ENCODE measurements at regions not wholly inside any gene's neighbourhood (a gene's known extent, or its start where the extent isn't known, plus 50 kb on each side); places are given as distances from the start of the nearest gene placed in this dataset.

DNA sequence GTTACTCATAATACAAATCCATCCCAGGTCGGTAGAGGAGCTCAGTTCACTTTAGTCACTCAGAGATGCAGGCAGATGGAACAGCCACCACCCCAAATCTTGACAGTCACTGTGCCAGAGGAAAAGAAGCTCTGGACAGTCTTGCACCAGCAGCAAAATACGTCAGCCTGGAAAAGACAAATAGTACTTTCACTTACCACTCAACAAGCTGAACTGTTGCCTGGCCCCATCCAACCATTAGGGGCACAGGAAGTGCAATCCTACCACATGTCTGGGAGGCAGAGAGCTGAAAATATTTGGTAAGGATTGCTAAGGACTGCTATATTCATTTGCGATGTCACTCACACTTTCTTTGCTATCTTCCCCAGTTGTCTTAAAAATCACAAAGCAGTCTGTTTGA, 239.1 kb upstream of the TOX3 start:
- Histone ChIP-seq H3K4me1 (ENCODE audit: insufficient read depth, low read length) (no peaks in the 10 kb centered on the region), H3K4me3 (ENCODE audit: low read length) (no peak overlapping the region), H3K9me3 (ENCODE audit: control insufficient read depth in 1 of 2, insufficient read depth in 1 of 2, low read length in 2 of 2) (no peaks in the 10 kb centered on the region), H3K27ac (ENCODE audit: low read depth in 1 of 2, low read length in 2 of 2) (no peak overlapping the region), H3K36me3 (ENCODE audit: insufficient read depth, low read length) (no peaks in the 10 kb centered on the region), H3K27me3 (ENCODE audit: control insufficient read depth in 1 of 2, insufficient read depth in 2 of 2, low read length in 2 of 2) (no peaks in the 10 kb centered on the region)
- intact Hi-C loops (cut with DNase I, micrococcal nuclease), result no loop called here
- no peak overlapping the region for H3K27ac Mint-ChIP-seq
- no peak for DNase-seq
- peaks cover 10% of the 10 kb centered on the region for H3K27me3 Mint-ChIP-seq
- no peak overlapping the region for H3K4me3 Mint-ChIP-seq
- no peak for ATAC-seq (ENCODE audit: poor library complexity)
- POLR2A ChIA-PET, result no interaction called here
- TF ChIP-seq, protein P1, sequence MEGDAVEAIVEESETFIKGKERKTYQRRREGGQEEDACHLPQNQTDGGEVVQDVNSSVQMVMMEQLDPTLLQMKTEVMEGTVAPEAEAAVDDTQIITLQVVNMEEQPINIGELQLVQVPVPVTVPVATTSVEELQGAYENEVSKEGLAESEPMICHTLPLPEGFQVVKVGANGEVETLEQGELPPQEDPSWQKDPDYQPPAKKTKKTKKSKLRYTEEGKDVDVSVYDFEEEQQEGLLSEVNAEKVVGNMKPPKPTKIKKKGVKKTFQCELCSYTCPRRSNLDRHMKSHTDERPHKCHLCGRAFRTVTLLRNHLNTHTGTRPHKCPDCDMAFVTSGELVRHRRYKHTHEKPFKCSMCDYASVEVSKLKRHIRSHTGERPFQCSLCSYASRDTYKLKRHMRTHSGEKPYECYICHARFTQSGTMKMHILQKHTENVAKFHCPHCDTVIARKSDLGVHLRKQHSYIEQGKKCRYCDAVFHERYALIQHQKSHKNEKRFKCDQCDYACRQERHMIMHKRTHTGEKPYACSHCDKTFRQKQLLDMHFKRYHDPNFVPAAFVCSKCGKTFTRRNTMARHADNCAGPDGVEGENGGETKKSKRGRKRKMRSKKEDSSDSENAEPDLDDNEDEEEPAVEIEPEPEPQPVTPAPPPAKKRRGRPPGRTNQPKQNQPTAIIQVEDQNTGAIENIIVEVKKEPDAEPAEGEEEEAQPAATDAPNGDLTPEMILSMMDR (IDR thresholded peaks at IDR 0.05), result no peak
- no peaks in the 10 kb centered on the region for H3K36me3 Mint-ChIP-seq (ENCODE audit: low read depth)
- no peaks in the 10 kb centered on the region for H3K4me1 Mint-ChIP-seq (ENCODE audit: low read depth)
- CTCF ChIA-PET, result no interaction called here
- no peaks in the 10 kb centered on the region for H3K9me3 Mint-ChIP-seq

DNA sequence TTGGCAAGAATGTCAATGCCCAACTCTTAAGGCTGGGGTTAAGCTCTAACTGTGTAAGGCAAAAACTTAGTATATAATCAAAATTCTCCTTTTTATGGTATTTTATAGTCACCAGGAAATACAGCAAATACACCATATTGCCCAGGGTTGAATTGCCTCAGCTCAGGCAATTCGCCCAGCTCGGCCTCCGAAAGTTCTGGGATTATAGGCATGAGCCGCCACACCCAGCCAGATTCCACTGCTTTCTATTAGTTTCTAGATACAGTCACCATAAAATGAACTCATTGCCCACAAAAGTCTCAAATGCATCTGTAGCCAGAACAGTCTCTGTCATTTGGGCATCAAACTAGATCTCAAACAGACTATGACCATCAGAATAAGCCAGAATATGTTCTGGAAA, 238.7 kb upstream of the TOX3 start:
- Mint-ChIP-seq H3K9me3 (no peaks in the 10 kb centered on the region), H3K27me3 (peaks cover 10% of the 10 kb centered on the region), H3K4me3 (no peak overlapping the region), H3K36me3 (ENCODE audit: low read depth) (no peaks in the 10 kb centered on the region), H3K27ac (no peak overlapping the region), H3K4me1 (ENCODE audit: low read depth) (no peaks in the 10 kb centered on the region)
- Histone ChIP-seq H3K36me3 (ENCODE audit: insufficient read depth, low read length) (no peaks in the 10 kb centered on the region), H3K27me3 (ENCODE audit: control insufficient read depth in 1 of 2, insufficient read depth in 2 of 2, low read length in 2 of 2) (no peaks in the 10 kb centered on the region), H3K4me1 (ENCODE audit: insufficient read depth, low read length) (no peaks in the 10 kb centered on the region), H3K27ac (ENCODE audit: low read depth in 1 of 2, low read length in 2 of 2) (no peak overlapping the region), H3K4me3 (ENCODE audit: low read length) (no peak overlapping the region), H3K9me3 (ENCODE audit: control insufficient read depth in 1 of 2, insufficient read depth in 1 of 2, low read length in 2 of 2) (no peaks in the 10 kb centered on the region)
- POLR2A ChIA-PET, result no interaction called here
- intact Hi-C loops (cut with DNase I, micrococcal nuclease), result no loop called here
- ATAC-seq (ENCODE audit: poor library complexity) (no peak), DNase-seq (no peak)
- TF ChIP-seq, protein P1 (IDR thresholded peaks at IDR 0.05), result no peak
- CTCF ChIA-PET, result no interaction called here

DNA sequence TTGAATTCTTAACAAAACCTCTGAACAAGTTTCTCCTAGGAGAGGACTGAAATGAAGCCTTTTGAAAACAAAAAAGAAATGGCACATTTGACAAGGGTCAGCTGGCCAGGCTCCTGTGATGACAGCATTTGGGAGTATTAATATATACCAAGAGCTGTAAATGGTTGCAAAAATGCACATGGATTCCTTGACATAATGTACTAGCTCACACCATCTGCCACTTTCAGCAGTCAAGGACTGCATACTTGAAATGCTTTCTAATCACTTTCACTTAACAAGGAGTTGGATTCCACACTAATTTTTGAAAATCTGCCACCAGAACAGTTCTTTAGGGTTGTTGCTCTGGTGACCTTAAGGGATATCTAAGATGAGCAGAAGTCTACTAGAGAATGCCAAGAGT, 236.7 kb upstream of the TOX3 start:
- TF ChIP-seq, protein P1 (IDR thresholded peaks at IDR 0.05), result no peak
- Mint-ChIP-seq H3K36me3 (ENCODE audit: low read depth) (no peaks in the 10 kb centered on the region), H3K4me3 (no peak overlapping the region), H3K9me3 (no peaks in the 10 kb centered on the region), H3K4me1 (ENCODE audit: low read depth) (no peaks in the 10 kb centered on the region), H3K27me3 (peaks cover 10% of the 10 kb centered on the region), H3K27ac (no peak overlapping the region)
- H3K4me1 ChIP-seq (ENCODE audit: insufficient read depth, low read length), result no peaks in the 10 kb centered on the region
- no peaks in the 10 kb centered on the region for H3K9me3 ChIP-seq (ENCODE audit: control insufficient read depth in 1 of 2, insufficient read depth in 1 of 2, low read length in 2 of 2)
- ChIA-PET POLR2A (no interaction called here), CTCF (no interaction called here)
- no peak overlapping the region for H3K4me3 ChIP-seq (ENCODE audit: low read length)
- no peaks in the 10 kb centered on the region for H3K36me3 ChIP-seq (ENCODE audit: insufficient read depth, low read length)
- no peaks in the 10 kb centered on the region for H3K27me3 ChIP-seq (ENCODE audit: control insufficient read depth in 1 of 2, insufficient read depth in 2 of 2, low read length in 2 of 2)
- ATAC-seq (ENCODE audit: poor library complexity), result no peak
- DNase-seq, result no peak
- intact Hi-C loops (cut with DNase I, micrococcal nuclease), result no loop called here
- no peak overlapping the region for H3K27ac ChIP-seq (ENCODE audit: low read depth in 1 of 2, low read length in 2 of 2)

All from CD4-positive, alpha-beta T cell (primary cell).